HepG2 (cell line): ENCODE measurements at regions not wholly inside any gene's neighbourhood (a gene's known extent, or its start where the extent isn't known, plus 50 kb on each side); places are given as distances from the start of the nearest gene placed in this dataset.
A peak's percentile ranks its signal among the peaks of the same experiment; 100 is the strongest.

Experiments
- ATF3 ChIP-seq: sonication (generic); formaldehyde crosslinking; IDR thresholded peaks from 2 replicates; pipeline ENCODE4 v1.4.0; 2020; ENCODE audit warnings: missing genetic modification reagents
- ETS1 ChIP-seq: sonication (generic); formaldehyde crosslinking; IDR thresholded peaks from 2 replicates; pipeline ENCODE4 v1.4.0; 2020; ENCODE audit warnings: missing genetic modification reagents
- MAFK ChIP-seq, 2 experiments: IDR thresholded peaks in 1 of 2; conservative IDR thresholded peaks in 1 of 2; 2 replicates each; pipeline ENCODE4 v1.6.1; 2011; ENCODE audit warnings: improper control_type of control experiment in 2 of 2, low read length in 2 of 2
- PCBP2 ChIP-seq: fragments of 200-400 bp; formaldehyde crosslinking; optimal IDR thresholded peaks from 2 replicates; pipeline ENCODE3; 2018; ENCODE audit warnings: low read length, low read depth; ENCODE audit not compliant: poor library complexity, severe bottlenecking
- SMARCE1 ChIP-seq: fragments of 450-650 bp; IDR thresholded peaks from 2 replicates; pipeline ENCODE4 v1.6.1; 2017; ENCODE audit warnings: borderline replicate concordance
- SOX5 ChIP-seq: IDR thresholded peaks from 2 replicates; pipeline ENCODE4 v1.6.1; 2016; ENCODE audit warnings: borderline replicate concordance
- ZBTB46 ChIP-seq: sonication (generic); formaldehyde crosslinking; IDR thresholded peaks from 2 replicates; pipeline ENCODE4 v1.4.0; 2020; ENCODE audit warnings: mild to moderate bottlenecking, missing genetic modification reagents, borderline replicate concordance
- ZNF614 ChIP-seq: IDR thresholded peaks from 2 replicates; pipeline ENCODE4 v1.6.1; 2018; ENCODE audit warnings: missing biosample characterization, missing genetic modification reagents, inconsistent platforms, borderline replicate concordance
- ZNF691 ChIP-seq: sonication (generic); formaldehyde crosslinking; IDR thresholded peaks from 2 replicates; pipeline ENCODE4 v1.4.0; 2020; ENCODE audit warnings: missing genetic modification reagents, low read depth, mild to moderate bottlenecking, borderline replicate concordance
- ZNF75D ChIP-seq: sonication (generic); formaldehyde crosslinking; IDR thresholded peaks from 2 replicates; pipeline ENCODE4 v1.8.1; 2023; ENCODE audit warnings: missing genetic modification reagents, mild to moderate bottlenecking, borderline replicate concordance
- ZNF777 ChIP-seq: sonication (generic); formaldehyde crosslinking; IDR thresholded peaks from 2 replicates; pipeline ENCODE4 v1.4.0; 2020; ENCODE audit warnings: missing genetic modification reagents
- ZSCAN30 ChIP-seq: sonication (generic); formaldehyde crosslinking; IDR thresholded peaks from 2 replicates; pipeline ENCODE4 v1.5.0; 2020; ENCODE audit warnings: mild to moderate bottlenecking, missing genetic modification reagents
- TF ChIP-seq, protein P1 (sequence below): sonication (generic); formaldehyde crosslinking; IDR thresholded peaks from 2 replicates; pipeline ENCODE4 v1.5.1; 2020; ENCODE audit warnings: mild to moderate bottlenecking, missing genetic modification reagents, moderate library complexity
- TF ChIP-seq, protein P2 (sequence below), 2 experiments: sonication (generic) in 1 of 2; formaldehyde crosslinking in 1 of 2; IDR thresholded peaks; 2 replicates each; pipeline versions ENCODE4 v1.4.0 to v1.6.1; 2018 to 2020; ENCODE audit warnings: missing genetic modification reagents in 2 of 2, borderline replicate concordance in 1 of 2, low read depth in 1 of 2, mild to moderate bottlenecking in 1 of 2, missing biosample characterization in 1 of 2
- TF ChIP-seq, protein P3 (sequence below): sonication (generic); formaldehyde crosslinking; IDR thresholded peaks from 2 replicates; pipeline ENCODE4 v1.8.1; 2023; ENCODE audit warnings: mild to moderate bottlenecking, moderate library complexity, missing genetic modification reagents

GRCh38 chr9:129557192-129558036, 63.5 kb downstream of the C9orf50 start (continued):
- TF ChIP-seq, protein P1, sequence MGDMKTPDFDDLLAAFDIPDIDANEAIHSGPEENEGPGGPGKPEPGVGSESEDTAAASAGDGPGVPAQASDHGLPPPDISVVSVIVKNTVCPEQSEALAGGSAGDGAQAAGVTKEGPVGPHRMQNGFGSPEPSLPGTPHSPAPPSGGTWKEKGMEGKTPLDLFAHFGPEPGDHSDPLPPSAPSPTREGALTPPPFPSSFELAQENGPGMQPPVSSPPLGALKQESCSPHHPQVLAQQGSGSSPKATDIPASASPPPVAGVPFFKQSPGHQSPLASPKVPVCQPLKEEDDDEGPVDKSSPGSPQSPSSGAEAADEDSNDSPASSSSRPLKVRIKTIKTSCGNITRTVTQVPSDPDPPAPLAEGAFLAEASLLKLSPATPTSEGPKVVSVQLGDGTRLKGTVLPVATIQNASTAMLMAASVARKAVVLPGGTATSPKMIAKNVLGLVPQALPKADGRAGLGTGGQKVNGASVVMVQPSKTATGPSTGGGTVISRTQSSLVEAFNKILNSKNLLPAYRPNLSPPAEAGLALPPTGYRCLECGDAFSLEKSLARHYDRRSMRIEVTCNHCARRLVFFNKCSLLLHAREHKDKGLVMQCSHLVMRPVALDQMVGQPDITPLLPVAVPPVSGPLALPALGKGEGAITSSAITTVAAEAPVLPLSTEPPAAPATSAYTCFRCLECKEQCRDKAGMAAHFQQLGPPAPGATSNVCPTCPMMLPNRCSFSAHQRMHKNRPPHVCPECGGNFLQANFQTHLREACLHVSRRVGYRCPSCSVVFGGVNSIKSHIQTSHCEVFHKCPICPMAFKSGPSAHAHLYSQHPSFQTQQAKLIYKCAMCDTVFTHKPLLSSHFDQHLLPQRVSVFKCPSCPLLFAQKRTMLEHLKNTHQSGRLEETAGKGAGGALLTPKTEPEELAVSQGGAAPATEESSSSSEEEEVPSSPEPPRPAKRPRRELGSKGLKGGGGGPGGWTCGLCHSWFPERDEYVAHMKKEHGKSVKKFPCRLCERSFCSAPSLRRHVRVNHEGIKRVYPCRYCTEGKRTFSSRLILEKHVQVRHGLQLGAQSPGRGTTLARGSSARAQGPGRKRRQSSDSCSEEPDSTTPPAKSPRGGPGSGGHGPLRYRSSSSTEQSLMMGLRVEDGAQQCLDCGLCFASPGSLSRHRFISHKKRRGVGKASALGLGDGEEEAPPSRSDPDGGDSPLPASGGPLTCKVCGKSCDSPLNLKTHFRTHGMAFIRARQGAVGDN = peak; percentile 96
- TF ChIP-seq PCBP2 = no peak
- peak; percentile 53 for TF ChIP-seq ATF3 (CRISPR knock-in tag)
- TF ChIP-seq, protein P2, sequence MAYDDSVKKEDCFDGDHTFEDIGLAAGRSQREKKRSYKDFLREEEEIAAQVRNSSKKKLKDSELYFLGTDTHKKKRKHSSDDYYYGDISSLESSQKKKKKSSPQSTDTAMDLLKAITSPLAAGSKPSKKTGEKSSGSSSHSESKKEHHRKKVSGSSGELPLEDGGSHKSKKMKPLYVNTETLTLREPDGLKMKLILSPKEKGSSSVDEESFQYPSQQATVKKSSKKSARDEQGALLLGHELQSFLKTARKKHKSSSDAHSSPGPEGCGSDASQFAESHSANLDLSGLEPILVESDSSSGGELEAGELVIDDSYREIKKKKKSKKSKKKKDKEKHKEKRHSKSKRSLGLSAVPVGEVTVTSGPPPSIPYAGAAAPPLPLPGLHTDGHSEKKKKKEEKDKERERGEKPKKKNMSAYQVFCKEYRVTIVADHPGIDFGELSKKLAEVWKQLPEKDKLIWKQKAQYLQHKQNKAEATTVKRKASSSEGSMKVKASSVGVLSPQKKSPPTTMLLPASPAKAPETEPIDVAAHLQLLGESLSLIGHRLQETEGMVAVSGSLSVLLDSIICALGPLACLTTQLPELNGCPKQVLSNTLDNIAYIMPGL (CRISPR knock-in tag; IDR thresholded peaks at IDR 0.05; ENCODE audit: borderline replicate concordance in 1 of 2, low read depth in 1 of 2) = peak; percentile 45 to 56; a peak in 3 of 4 replicates
- TF ChIP-seq ZNF777 (CRISPR knock-in tag) = peak; percentile 8; the same call in 1 of the 2 replicates
- TF ChIP-seq ZNF691 (CRISPR knock-in tag) = peak; percentile 55; the same call in 1 of the 2 replicates
- TF ChIP-seq ZBTB46 = peak; percentile 79; the same call in 1 of the 2 replicates
- no peak for TF ChIP-seq ZNF75D (CRISPR knock-in tag)
- TF ChIP-seq ZSCAN30 (CRISPR knock-in tag) = no peak
- TF ChIP-seq SMARCE1 = no peak
- no peak for TF ChIP-seq ETS1 (CRISPR knock-in tag)
- TF ChIP-seq ZNF614 (CRISPR knock-in tag) = peak; percentile 94; the same call in 1 of the 2 replicates
- TF ChIP-seq, protein P3, sequence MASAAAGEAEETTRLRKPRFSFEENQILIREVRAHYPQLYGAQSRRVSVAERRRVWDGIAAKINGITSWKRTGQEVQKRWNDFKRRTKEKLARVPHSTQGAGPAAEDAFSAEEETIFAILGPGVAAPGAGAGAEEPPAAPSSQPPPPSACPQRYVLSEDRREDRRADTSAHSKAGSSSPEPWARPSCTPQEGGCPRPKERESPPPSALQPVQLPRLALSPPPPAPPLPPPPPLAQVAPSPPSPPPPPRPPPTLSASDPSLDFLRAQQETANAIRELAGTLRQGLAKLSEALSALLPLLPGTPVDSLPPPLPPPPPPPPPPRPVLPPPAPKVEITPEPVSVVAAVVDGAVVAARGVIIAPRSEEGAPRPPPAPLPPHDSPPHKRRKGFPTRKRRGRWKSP (CRISPR knock-in tag) = peak; percentile 91
- TF ChIP-seq SOX5 (CRISPR knock-in tag) = peak; percentile 97
- TF ChIP-seq MAFK (conservative IDR thresholded peaks at IDR 0.05 in 1 of 2, IDR thresholded peaks at IDR 0.05 in 1 of 2; ENCODE audit: low read length in 2 of 2) = no peak
